GM18867 (cell line): ENCODE measurements at regions not wholly inside any gene's neighbourhood (a gene's known extent, or its start where the extent isn't known, plus 50 kb on each side); places are given as distances from the start of the nearest gene placed in this dataset.
"Not testable (repeated sequence)": the region's sequence is repeated elsewhere in the genome, so short reads cannot be mapped to it uniquely, and the experiment has no call there.

ENCODE experiments used
- ATAC-seq: cut with Tn5 transposase; IDR thresholded peaks from one replicate; pipeline ENCODE4 v1.9.1; 2021; ENCODE audit warnings: mild to moderate bottlenecking, moderate library complexity; ENCODE audit not compliant: unreplicated experiment

GRCh38 chr3:110900576-110900975 is 171.0 kb upstream of the NECTIN3 start:
- ATAC-seq: no peak

GRCh38 chr3:110901536-110901935 is 170.1 kb upstream of the NECTIN3 start:
- ATAC-seq: no peak

GRCh38 chr3:110902453-110903085 is 169.0 kb upstream of the NECTIN3 start:
- ATAC-seq: no peak

- ATAC-seq: no peak
Observed at GRCh38 chr3:110903771-110904519, 167.7 kb upstream of the NECTIN3 start.

GRCh38 chr3:110904520-110904890 is 167.1 kb upstream of the NECTIN3 start:
- no peak for ATAC-seq

- no peak for ATAC-seq
Observed at GRCh38 chr3:110905121-110905520, 166.5 kb upstream of the NECTIN3 start.

- ATAC-seq: no peak
Observed at GRCh38 chr3:110909839-110910238, 161.8 kb upstream of the NECTIN3 start.

GRCh38 chr3:110910346-110910955 is 161.2 kb upstream of the NECTIN3 start:
- ATAC-seq: no peak

- ATAC-seq: no peak
Observed at GRCh38 chr3:110918963-110919362, 152.7 kb upstream of the NECTIN3 start.

GRCh38 chr3:110925798-110926197 is 145.8 kb upstream of the NECTIN3 start:
- ATAC-seq: no peak

GRCh38 chr3:110928016-110928662 is 143.5 kb upstream of the NECTIN3 start:
- no peak for ATAC-seq

GRCh38 chr3:110929816-110930215 is 141.8 kb upstream of the NECTIN3 start:
- no peak for ATAC-seq

- no peak for ATAC-seq
Observed at GRCh38 chr3:110932567-110932966, 139.0 kb upstream of the NECTIN3 start.

- no peak for ATAC-seq
Observed at GRCh38 chr3:110933821-110934426, 137.7 kb upstream of the NECTIN3 start.

- ATAC-seq: no peak
Observed at GRCh38 chr3:110938629-110939028, 133.0 kb upstream of the NECTIN3 start.

- ATAC-seq: no peak
Observed at GRCh38 chr3:110940055-110940454, 131.6 kb upstream of the NECTIN3 start.

GRCh38 chr3:110944782-110945181 is 126.8 kb upstream of the NECTIN3 start:
- ATAC-seq: no peak

GRCh38 chr3:110946810-110947209 is 124.8 kb upstream of the NECTIN3 start:
- ATAC-seq: no peak

GRCh38 chr3:110949194-110949593 is 122.4 kb upstream of the NECTIN3 start:
- ATAC-seq: not testable (repeated sequence)

- no peak for ATAC-seq
Observed at GRCh38 chr3:110955301-110955880, 116.2 kb upstream of the NECTIN3 start.

- no peak for ATAC-seq
Observed at GRCh38 chr3:110956081-110956480, 115.5 kb upstream of the NECTIN3 start.
